Activated CD8-positive, alpha-beta T cell treated with anti-CD3 and anti-CD28 coated beads for 36 hours (primary cell): ENCODE measurements at regions not wholly inside any gene's neighbourhood (a gene's known extent, or its start where the extent isn't known, plus 50 kb on each side); places are given as distances from the start of the nearest gene placed in this dataset.
"Not testable (repeated sequence)": the region's sequence is repeated elsewhere in the genome, so short reads cannot be mapped to it uniquely, and the experiment has no call there.

Source experiments
- ATAC-seq: fragments of 200-7000 bp; cut with Tn5 transposase; one replicate; pipeline ENCODE4 v1.10.0; 2021; ENCODE audit warnings: mild to moderate bottlenecking, moderate library complexity
- CTCF ChIA-PET: fragments of 350-600 bp; sonication (Branson Sonifier 250); formaldehyde crosslinking; loops from one replicate; lab custom pipeline; 2021; ENCODE audit warnings: antibody characterized with exemption; lab: Charles Lee
- POLR2A ChIA-PET: fragments of 350-600 bp; sonication (Branson Sonifier 250); formaldehyde crosslinking; loops from one replicate; lab custom pipeline; 2021; ENCODE audit warnings: antibody characterized with exemption; lab: Charles Lee
- DNase-seq: peaks from one replicate; pipeline ENCODE4 v3.0.0-alpha.2; 2020
- H3K27ac Mint-ChIP-seq: one replicate; pipeline ENCODE4 v1.8.0; 2021; ENCODE audit warnings: mild to moderate bottlenecking, mixed read lengths
- H3K27me3 Mint-ChIP-seq: one replicate; pipeline ENCODE4 v1.8.0; 2021; ENCODE audit warnings: mixed read lengths
- H3K36me3 Mint-ChIP-seq: one replicate; pipeline ENCODE4 v1.8.0; 2021; ENCODE audit warnings: low read depth, mixed read lengths
- H3K4me1 Mint-ChIP-seq: one replicate; pipeline ENCODE4 v1.8.0; 2021; ENCODE audit warnings: low read depth, mixed read lengths
- H3K4me3 Mint-ChIP-seq: one replicate; pipeline ENCODE4 v1.8.0; 2021; ENCODE audit warnings: mild to moderate bottlenecking, moderate library complexity, mixed read lengths
- H3K9me3 Mint-ChIP-seq: one replicate; pipeline ENCODE4 v1.8.0; 2021; ENCODE audit warnings: mixed read lengths
- intact Hi-C: fragments of 100-400 bp; cut with micrococcal nuclease; formaldehyde crosslinking; loops from one replicate; pipeline ENCODE4 v1.10.0; 2022
- TF ChIP-seq, protein P1 (sequence below): fragments of 200-600 bp; IDR thresholded peaks from one replicate; pipeline ENCODE4 v1.8.0; 2022; ENCODE audit warnings: antibody characterized with exemption, mild to moderate bottlenecking

GRCh38 chr3:43844757-43845156, 154.0 kb downstream of the ABHD5 start:
- POLR2A ChIA-PET = no interaction called here
- intact Hi-C loops = no loop called here

DNA sequence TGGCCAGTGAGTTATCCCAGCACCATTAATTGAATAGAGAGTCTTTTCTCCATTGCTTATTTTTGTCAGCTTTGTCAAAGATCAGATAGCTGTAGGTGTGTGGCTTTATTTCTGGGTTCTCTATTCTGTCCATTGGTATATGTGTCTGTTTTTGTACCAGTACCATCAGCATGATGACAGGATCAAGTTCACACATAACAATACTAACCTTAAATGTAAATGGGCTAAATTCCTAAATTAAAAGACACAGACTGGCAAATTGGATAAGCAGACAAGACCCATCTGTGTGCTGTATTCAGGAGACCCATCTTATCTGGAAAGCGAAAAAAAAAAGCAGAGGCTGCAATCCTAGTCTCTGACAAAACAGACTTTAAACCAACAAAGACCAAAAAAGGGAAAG, 154.8 kb downstream of the ABHD5 start:
- Mint-ChIP-seq H3K9me3 (peaks cover 24% of the 10 kb centered on the region), H3K27me3 (peaks cover 20% of the 10 kb centered on the region)
- intact Hi-C loops, H3K27ac Mint-ChIP-seq, POLR2A ChIA-PET, ATAC-seq, H3K4me1 Mint-ChIP-seq, DNase-seq, H3K36me3 Mint-ChIP-seq, H3K4me3 Mint-ChIP-seq, CTCF ChIA-PET: not testable (repeated sequence)

More at GRCh38 chr3:43844757-43845156, 154.0 kb downstream of the ABHD5 start:
- no peaks in the 10 kb centered on the region for H3K4me1 Mint-ChIP-seq
- no peak overlapping the region for H3K27ac Mint-ChIP-seq
- CTCF ChIA-PET = interaction anchor here (3.0 kb wide), 1 partner anchor 11 kb away, joined by 11 read pairs; no protein-coding TSS in a partner anchor
- DNase-seq (no peak), ATAC-seq (no peak)
- TF ChIP-seq, protein P1, sequence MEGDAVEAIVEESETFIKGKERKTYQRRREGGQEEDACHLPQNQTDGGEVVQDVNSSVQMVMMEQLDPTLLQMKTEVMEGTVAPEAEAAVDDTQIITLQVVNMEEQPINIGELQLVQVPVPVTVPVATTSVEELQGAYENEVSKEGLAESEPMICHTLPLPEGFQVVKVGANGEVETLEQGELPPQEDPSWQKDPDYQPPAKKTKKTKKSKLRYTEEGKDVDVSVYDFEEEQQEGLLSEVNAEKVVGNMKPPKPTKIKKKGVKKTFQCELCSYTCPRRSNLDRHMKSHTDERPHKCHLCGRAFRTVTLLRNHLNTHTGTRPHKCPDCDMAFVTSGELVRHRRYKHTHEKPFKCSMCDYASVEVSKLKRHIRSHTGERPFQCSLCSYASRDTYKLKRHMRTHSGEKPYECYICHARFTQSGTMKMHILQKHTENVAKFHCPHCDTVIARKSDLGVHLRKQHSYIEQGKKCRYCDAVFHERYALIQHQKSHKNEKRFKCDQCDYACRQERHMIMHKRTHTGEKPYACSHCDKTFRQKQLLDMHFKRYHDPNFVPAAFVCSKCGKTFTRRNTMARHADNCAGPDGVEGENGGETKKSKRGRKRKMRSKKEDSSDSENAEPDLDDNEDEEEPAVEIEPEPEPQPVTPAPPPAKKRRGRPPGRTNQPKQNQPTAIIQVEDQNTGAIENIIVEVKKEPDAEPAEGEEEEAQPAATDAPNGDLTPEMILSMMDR = no peak
- peaks cover 21% of the 10 kb centered on the region for H3K9me3 Mint-ChIP-seq
- no peak overlapping the region for H3K4me3 Mint-ChIP-seq
- H3K36me3 Mint-ChIP-seq = peaks cover 2% of the 10 kb centered on the region
- H3K27me3 Mint-ChIP-seq = peaks cover 20% of the 10 kb centered on the region

GRCh38 chr3:43852066-43852465, 161.3 kb downstream of the ABHD5 start:
- Mint-ChIP-seq H3K4me3 (no peak overlapping the region), H3K27ac (no peak overlapping the region), H3K9me3 (peaks cover 10% of the 10 kb centered on the region), H3K36me3 (no peaks in the 10 kb centered on the region), H3K27me3 (peaks cover 28% of the 10 kb centered on the region), H3K4me1 (no peaks in the 10 kb centered on the region)
- no peak for ATAC-seq
- DNase-seq = no peak
- CTCF ChIA-PET = no interaction called here
- POLR2A ChIA-PET = no interaction called here
- TF ChIP-seq, protein P1 = no peak
- intact Hi-C loops = no loop called here

DNA sequence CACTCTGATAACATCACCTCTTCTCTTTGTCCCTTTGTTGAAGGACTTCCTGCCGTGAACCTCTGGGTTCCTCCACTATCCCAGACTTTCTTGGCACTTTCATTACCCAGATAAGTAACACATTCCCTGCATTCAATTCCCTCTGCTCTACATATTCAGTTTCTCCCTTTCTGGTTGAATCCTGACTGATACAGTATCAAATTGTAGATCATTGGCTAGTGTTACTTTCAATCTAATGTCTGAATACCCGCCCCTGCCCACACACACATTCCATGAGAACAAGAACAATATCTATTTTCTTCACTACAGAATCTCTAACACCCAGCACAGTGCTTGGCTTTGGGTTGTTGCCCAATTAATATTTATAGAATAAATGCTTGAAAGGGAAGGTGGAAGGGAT, 163.5 kb downstream of the ABHD5 start:
- Mint-ChIP-seq H3K36me3 (no peaks in the 10 kb centered on the region), H3K27ac (no peak overlapping the region), H3K27me3 (peaks cover 43% of the 10 kb centered on the region), H3K4me3 (no peak overlapping the region), H3K4me1 (no peaks in the 10 kb centered on the region), H3K9me3 (peaks cover 6% of the 10 kb centered on the region)
- ChIA-PET POLR2A (no interaction called here), CTCF (interaction anchor here (1.7 to 2.5 kb wide), 2 partner anchors 11 to 15 kb away, joined by 4 to 11 read pairs; no protein-coding TSS in a partner anchor)
- ATAC-seq (no peak), DNase-seq (no peak)
- intact Hi-C loops = no loop called here
- TF ChIP-seq, protein P1 = no peak

DNA sequence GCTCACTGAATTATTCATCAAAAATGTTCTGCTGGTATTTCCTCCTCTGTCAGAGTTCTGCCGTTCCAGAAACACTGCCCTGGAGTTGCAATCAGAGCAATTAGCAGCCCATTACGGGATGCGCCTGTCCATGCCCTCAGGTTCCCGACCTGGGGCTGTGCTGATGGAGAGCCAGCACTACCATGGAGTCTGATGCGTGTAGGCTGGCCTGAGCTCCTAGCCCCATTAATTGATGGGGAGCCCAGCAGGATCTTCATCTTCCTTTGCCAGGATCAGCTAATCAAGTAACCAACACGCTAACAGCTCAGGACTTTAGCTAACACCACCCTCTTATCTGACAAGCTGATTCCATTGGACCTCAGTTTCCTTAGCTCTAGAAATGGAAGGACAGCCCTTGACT, 164.2 kb downstream of the ABHD5 start:
- peaks cover 47% of the 10 kb centered on the region for H3K27me3 Mint-ChIP-seq
- intact Hi-C loops = no loop called here
- DNase-seq = no peak
- no peak overlapping the region for H3K27ac Mint-ChIP-seq
- H3K4me1 Mint-ChIP-seq = no peaks in the 10 kb centered on the region
- no peaks in the 10 kb centered on the region for H3K36me3 Mint-ChIP-seq
- no peak overlapping the region for H3K4me3 Mint-ChIP-seq
- no peak for ATAC-seq
- POLR2A ChIA-PET = no interaction called here
- H3K9me3 Mint-ChIP-seq = peaks cover 2% of the 10 kb centered on the region
- CTCF ChIA-PET = interaction anchor here (0.7 to 2.5 kb wide), 22 partner anchors 8 to 411 kb away, joined by 3 to 11 read pairs (median 4); no protein-coding TSS in a partner anchor
- TF ChIP-seq, protein P1 = no peak
